ENCODE measurements at regions not wholly inside any gene's neighbourhood (a gene's known extent, or its start where the extent isn't known, plus 50 kb on each side); places are given as distances from the start of the nearest gene placed in this dataset.

GRCh38 chr2:16496426-16497388 is 168.9 kb downstream of the CYRIA start:
- ATAC-seq, result no peak

- no peak for ATAC-seq
These were observed 170.0 kb downstream of the CYRIA start for GRCh38 chr2:16495509-16496208.

GRCh38 chr2:16494836-16495508 is 170.7 kb downstream of the CYRIA start:
- no peak for ATAC-seq

- ATAC-seq, result no peak
These were observed 171.8 kb downstream of the CYRIA start for GRCh38 chr2:16493788-16494187.

- no peak for ATAC-seq
These were observed 177.9 kb downstream of the CYRIA start for GRCh38 chr2:16487686-16488085.

- no peak for ATAC-seq
These were observed 180.4 kb downstream of the CYRIA start for GRCh38 chr2:16485251-16485650.

GRCh38 chr2:16482460-16482859 is 183.2 kb downstream of the CYRIA start:
- ATAC-seq, result no peak

- ATAC-seq, result no peak
These were observed 184.3 kb downstream of the CYRIA start for GRCh38 chr2:16481351-16481750.

- no peak for ATAC-seq
These were observed 185.9 kb downstream of the CYRIA start for GRCh38 chr2:16479721-16480120.

GRCh38 chr2:16478434-16479210 is 187.0 kb downstream of the CYRIA start:
- no peak for ATAC-seq

GRCh38 chr2:16477648-16478047 is 188.0 kb downstream of the CYRIA start:
- ATAC-seq, result no peak

GRCh38 chr2:16476866-16477265 is 188.8 kb downstream of the CYRIA start:
- no peak for ATAC-seq

GRCh38 chr2:16475986-16476567 is 189.6 kb downstream of the CYRIA start:
- ATAC-seq, result no peak

GRCh38 chr2:16475586-16475985 is 190.0 kb downstream of the CYRIA start:
- ATAC-seq, result peak; percentile 85

GRCh38 chr2:16473575-16473974 is 192.1 kb downstream of the CYRIA start:
- ATAC-seq, result no peak

GRCh38 chr2:16470936-16471490 is 194.6 kb downstream of the CYRIA start:
- no peak for ATAC-seq

GRCh38 chr2:16466821-16467151 is 198.8 kb downstream of the CYRIA start:
- ATAC-seq, result no peak

- no peak for ATAC-seq
These were observed 199.4 kb downstream of the CYRIA start for GRCh38 chr2:16466133-16466820.

- ATAC-seq, result no peak
These were observed 201.0 kb downstream of the CYRIA start for GRCh38 chr2:16464641-16465040.

GRCh38 chr2:16462958-16463357 is 202.7 kb downstream of the CYRIA start:
- no peak for ATAC-seq

- ATAC-seq, result no peak
These were observed 204.0 kb downstream of the CYRIA start for GRCh38 chr2:16461672-16462071.
